Sigmoid colon (tissue), 3 donors: ENCODE measurements at regions not wholly inside any gene's neighbourhood (a gene's known extent, or its start where the extent isn't known, plus 50 kb on each side); places are given as distances from the start of the nearest gene placed in this dataset.

ENCODE experiments used
- POLR2A ChIP-seq, 2 donors: fragments of 450-650 bp; IDR thresholded peaks; one replicate each; pipeline ENCODE4 v1.6.1; 2016; ENCODE audit warnings: antibody characterized with exemption in 2 of 2, mild to moderate bottlenecking in 2 of 2, moderate library complexity in 2 of 2
- TF ChIP-seq, protein P1 (sequence below), 4 experiments: fragments of 450-650 bp in 3 of 4; fragments of 200-600 bp in 1 of 4; IDR thresholded peaks; one replicate each; pipeline ENCODE4 v1.5.1; 2016 to 2019; ENCODE audit warnings: antibody characterized with exemption in 4 of 4, mild to moderate bottlenecking in 3 of 4, moderate library complexity in 2 of 4

DNA sequence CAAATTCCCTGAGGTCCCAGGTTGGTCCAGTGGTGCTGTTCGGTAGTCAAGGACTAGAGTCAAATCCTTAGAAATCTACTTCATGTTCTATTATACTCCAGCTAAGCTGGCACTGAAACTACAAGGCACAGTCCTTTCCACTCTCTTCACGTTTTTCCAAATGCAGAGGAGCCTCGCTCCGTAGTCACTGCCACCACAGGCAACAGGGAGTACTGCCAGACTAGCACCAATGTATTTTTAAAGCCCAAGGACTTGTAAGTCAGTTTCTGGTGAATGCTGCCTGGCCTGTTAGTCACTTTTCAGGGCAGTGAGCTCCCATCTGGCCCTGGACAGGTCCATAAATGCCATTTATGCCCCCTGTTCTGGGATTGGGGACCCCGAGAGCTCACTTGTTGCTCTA is 323.5 kb downstream of the FAM47A start:
- TF ChIP-seq POLR2A (IDR thresholded peaks at IDR 0.05), result no peak
- TF ChIP-seq, protein P1, sequence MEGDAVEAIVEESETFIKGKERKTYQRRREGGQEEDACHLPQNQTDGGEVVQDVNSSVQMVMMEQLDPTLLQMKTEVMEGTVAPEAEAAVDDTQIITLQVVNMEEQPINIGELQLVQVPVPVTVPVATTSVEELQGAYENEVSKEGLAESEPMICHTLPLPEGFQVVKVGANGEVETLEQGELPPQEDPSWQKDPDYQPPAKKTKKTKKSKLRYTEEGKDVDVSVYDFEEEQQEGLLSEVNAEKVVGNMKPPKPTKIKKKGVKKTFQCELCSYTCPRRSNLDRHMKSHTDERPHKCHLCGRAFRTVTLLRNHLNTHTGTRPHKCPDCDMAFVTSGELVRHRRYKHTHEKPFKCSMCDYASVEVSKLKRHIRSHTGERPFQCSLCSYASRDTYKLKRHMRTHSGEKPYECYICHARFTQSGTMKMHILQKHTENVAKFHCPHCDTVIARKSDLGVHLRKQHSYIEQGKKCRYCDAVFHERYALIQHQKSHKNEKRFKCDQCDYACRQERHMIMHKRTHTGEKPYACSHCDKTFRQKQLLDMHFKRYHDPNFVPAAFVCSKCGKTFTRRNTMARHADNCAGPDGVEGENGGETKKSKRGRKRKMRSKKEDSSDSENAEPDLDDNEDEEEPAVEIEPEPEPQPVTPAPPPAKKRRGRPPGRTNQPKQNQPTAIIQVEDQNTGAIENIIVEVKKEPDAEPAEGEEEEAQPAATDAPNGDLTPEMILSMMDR (IDR thresholded peaks at IDR 0.05), result no peak
